HG03095 (cell line): ENCODE measurements at regions not wholly inside any gene's neighbourhood (a gene's known extent, or its start where the extent isn't known, plus 50 kb on each side); places are given as distances from the start of the nearest gene placed in this dataset.

Experiments
- ATAC-seq: cut with Tn5 transposase; IDR thresholded peaks from one replicate; pipeline ENCODE4 v1.9.1; 2021; ENCODE audit warnings: moderate library complexity; ENCODE audit not compliant: unreplicated experiment

DNA sequence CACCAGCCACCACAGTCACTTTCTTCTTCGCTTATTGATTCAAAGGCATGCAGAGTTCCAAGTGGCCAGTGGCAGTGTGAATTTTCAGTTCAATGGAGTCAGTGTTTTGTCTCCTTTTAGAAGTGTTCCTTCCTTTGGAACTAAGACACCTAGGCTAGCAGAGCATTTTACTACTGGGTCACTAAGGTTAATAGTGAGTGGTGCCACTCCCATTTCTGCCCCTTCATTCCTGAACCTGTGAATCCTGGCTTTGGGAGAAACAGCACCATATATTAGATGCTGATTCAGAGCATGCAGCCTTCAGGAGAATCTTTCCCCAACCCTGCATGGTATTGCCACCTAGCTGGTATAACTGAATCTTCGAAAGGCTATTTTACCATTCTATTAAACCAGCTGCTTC is 312.7 kb downstream of the HRH4 start:
- no peak for ATAC-seq

DNA sequence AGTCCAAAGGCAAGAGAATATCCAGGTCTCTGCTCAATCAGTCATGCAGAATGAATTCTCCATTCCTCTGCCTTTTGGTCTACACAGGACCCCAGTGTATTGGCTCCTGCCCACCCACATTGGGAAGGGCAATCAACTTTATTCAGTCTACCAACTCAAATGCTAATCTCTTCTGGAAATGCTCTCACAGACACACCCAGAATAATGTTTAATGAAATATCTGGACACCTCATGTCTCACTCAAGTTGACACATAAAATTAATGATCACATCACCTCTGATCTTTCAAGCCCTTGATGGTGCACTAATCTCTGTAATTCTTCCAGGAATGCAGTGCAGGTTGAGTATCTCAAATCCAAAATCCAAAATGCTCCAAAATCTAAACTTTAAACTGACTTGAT is 315.6 kb downstream of the HRH4 start:
- no peak for ATAC-seq

DNA sequence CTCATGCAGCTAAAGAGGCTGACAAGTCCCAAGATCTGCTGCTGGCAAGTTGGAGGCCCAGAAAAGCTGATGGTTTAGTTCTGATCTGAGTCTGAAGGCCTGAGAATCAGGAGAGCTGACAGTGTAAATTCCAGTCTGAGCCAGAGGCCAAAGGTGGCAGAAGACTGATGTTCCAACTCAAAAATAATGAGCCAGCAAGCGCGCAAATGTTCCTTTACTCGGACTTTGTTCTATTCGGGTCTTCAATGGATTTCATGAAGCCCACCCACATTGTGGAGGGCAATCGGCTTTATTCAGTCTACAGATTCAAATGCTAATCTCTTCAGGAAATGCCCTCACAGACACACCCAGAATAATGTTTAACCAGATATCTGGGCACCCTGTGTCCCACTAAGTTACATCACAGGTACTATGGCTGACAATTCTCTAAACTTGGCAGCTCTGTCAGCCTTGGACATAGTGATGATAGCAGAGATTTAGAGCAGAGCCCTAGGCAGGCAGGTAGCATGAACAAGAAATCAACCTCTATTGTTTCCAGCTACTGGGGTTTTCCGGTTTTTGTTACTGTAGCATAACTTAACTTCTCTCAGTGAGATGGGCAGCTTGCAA is 318.5 kb downstream of the HRH4 start:
- ATAC-seq = no peak

DNA sequence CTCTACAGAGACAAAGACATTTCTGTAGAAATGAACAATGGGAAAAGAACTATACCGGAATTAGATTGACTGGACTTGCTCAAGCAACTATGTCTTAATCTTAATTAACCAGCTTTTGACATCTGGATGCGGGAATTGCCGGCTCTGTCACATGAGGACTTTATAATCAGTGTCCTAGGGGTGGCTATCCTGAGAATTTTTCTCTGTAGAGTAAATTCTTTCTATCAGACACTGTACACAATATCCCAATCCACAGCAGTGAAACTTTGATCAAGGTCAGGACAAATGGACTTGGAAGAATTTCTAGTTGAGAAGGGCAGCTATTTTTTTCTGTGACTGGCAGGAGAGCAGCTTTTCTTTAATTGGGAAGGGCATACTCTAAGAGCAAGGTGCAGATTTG is 322.1 kb downstream of the HRH4 start:
- ATAC-seq = no peak

DNA sequence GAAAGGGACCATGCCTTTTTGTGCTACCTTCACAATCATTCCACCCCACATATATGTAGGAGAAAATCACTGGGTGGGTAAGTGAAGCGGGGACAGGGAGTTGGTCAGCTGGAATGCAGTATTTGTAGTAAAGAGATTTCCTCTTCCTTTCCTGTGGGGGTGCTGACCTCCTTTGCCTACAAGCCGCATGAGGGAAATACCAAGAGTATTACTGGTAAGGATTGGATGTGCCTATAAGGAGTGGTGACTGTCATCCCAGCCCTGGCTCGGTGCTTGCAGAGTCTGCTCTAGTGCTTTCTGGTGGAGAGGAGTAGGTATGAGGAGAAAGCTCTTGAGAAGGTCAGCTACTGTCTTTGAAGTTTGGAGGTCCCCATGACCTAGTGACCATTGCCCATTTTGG is 324.6 kb downstream of the HRH4 start:
- ATAC-seq = no peak

DNA sequence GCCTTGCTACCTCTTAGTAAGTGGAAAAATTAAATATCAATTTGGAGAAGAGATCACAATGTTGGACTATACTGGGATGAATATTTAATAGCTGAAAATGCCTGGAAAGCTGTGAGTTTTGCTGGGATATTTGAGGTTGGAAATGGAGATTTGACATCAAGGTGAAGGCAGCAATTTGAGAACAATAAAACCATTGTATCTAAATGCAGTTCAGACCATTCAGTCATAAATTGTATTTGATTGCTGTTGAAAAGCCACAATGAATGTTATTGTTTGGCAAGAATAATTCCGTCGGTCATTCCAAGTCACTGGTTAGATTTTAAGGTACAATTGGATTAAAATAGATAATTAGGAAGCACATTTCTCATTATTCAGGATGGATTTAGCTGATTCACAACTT is 325.6 kb downstream of the HRH4 start:
- no peak for ATAC-seq

DNA sequence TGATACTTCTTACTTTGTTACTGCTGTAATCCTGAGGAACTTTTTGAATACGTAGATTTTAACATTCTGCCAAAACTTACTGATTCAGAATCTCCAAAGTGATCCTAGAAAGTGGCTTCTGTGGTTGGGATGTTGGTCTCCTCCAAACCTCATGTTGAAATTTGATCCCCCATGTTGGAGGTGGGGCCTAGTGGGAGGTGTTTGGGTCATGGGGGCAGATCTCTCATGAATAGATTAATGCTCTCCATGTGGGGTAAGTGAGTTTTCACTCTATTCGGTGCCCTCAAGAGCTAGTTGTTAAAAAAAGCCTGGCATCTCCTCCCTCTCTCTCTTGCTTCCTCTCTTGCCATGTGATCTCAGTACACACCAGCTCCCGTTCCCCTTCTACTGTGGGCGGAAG is 329.9 kb downstream of the HRH4 start:
- ATAC-seq = no peak

DNA sequence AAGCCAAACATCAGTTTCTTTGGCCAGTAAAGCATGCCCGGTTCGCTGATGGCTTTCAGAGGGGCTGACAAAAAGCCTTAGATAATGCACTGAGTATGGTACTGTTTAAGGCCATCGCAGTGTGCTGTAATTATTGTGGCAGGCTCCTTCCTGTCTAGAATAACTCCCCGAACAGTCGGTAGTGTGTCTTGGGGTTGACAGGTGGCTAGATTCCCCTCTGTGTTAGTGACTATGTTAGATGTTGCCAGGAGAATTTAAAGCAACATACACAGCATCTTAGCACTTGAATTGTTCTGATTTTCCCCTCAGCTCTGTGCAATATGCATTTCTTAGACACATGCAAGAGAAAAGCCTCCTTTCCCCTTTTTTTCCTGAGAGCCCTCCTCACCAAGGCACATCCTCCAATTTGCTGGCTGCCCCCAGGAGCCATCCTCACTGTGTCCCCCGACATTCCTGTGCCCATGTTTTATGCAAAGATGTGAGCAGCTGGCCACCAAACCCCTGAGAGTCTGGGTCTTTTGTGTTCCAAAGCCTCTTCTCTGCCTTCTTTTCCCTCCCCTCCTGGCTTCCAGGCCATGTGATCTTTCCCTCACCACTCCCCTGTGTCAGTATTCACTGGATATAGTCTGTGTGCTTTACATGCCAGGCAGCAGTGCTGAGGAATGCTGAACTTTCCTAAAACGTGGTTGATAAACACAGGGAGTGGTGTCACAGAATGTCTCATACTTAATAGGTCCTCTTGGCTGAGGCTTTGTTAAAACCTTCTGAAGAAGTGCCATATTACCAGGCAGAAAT is 331.5 kb downstream of the HRH4 start:
- no peak for ATAC-seq

DNA sequence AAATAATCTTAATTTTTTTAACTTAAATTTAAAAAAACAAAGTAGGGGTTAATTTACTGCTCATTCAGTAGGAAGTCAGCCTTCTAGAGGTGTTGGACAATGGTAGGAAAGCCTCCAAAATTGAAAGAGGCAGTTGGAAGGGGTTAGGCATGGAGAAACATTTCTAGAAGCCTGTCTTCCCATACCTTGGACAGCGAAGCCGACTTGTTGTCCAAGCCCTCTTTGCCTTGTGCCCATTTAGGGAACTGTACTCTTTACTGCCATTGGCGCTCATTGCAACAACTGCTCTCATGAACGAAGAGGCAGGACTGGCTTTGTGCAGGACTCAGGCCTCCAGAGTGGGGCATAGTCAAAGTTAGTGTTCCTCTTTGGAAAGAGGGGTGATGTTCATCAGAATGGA is 333.3 kb downstream of the HRH4 start:
- ATAC-seq = no peak

DNA sequence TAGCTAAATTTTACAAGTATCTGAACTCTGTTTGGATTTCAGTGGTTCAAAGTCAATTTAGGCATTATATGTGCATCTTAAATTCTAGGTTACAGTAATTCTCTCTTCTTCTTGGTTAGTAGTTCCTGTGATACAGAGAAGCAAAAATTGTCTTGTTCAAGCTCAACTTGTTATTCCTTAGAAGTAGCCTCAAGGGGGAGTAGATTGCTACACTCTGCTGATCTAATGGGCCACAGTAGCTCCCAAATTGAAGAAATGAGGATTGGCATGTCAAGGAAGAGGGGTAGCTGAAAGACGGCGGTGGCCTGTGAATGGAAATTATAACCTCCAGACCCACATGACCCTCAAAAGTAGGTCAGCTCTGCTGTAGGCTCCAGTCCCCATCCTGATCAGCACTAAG is 334.7 kb downstream of the HRH4 start:
- no peak for ATAC-seq

DNA sequence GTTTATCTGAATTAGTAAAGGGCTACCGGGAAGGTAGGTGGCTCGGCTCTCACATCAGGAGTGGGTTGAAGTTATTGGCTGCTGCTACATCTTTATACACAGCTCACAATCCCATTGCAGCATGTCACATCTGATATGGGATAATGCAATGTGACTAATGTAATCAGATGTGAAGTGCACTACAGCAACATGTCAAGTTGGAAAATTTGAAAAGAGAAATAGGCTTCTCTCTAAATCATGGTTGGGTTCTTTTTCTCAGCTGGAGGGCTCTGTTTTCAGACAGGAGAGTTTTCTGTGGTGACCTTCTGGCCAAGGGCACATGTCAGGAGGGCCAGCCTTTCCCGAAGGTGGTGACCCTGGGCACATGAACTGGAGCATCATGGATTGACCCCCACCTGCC is 337.5 kb downstream of the HRH4 start:
- no peak for ATAC-seq

DNA sequence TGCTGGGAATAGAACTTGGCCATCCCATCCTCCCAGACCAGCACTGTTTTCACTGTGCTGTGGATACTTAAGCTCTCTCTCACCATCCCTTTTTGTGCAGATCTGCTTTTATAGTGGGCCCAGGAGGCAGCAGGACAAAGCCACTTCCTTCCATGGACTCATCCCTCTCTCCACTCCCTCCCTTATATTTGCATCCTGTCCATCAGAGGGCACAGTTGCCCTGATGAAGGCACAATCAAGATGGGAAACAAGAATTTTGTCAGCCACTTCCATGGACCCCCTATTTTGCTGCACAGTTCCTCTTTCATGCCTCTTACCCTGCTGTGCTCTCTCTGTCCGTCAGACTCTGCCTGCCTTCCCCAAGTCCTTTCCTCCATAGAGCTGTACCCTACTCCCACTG is 338.7 kb downstream of the HRH4 start:
- ATAC-seq = no peak

DNA sequence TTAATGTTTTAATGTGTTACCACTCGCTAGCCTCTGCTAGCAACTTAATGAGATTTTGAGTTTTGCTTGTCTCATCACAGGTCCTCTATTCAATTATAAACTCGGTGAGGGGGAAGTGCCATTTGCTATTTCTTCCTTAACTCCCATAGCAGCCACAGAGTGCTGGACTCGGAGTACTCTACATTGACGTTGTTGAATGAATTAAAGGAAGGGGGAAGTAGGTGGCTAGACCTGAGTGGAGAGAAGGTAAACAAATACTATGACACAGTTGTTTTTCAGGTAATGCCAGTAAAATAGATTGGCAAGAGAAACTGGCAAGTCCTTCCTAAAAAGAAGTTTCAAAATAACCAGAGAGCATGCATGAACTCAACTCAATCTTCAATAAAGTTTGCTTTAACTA is 339.3 kb downstream of the HRH4 start:
- ATAC-seq = no peak

DNA sequence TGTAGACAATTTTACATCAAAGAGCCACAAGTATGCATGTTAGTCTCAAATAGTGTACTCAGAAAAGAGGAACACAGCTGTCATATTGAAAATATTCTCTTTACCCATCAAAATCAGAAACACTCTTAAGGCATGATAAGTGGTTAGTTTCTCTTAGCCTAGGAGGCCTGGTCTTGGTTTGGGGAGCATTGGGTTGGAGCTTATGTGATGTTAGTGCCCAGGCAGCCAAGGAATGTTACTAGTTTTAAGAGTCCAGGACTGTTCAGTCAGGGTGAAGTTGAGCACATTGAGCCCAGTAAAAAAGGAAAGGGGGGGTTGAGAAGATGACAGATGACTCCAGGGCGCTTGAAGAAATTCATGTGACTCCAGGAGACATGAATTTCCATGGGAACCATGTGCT is 340.6 kb downstream of the HRH4 start:
- no peak for ATAC-seq

DNA sequence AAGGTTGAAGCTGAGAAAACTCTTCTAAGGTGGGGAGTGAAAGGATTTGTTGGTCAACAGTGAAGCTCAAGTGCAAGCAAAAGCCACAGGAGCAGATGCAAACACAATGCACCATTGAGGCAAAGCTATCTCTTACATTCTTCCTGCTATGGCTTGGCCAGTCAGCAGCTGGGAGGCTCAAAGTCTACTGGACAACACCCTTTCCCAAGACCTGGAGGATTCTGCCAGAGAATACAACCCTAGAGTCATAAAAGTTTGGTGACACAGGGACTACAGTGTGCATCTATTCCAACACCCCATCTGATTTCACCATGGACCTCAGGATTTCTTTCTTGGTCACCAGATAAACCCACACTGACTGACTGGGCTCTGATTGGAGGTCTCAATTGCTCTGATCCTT is 342.0 kb downstream of the HRH4 start:
- no peak for ATAC-seq

DNA sequence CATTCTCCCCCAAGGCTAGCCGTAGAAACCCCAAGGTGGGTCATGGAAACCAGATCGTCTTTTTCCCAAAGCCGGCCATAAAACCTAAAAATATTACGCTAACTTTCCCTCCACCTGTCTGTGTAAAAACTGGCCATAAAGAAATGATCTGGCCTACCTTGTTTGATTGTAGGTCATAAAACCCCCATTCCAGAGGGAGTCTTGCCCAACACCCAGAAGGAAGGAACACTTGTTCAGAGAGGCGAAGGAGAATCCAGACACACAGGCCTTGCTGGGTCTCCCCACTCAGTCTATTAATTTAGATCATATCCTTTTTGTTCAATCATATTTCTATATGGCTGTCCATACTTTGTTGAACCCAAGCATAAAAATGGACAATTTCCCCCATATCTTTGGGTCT is 344.7 kb downstream of the HRH4 start:
- ATAC-seq = no peak

DNA sequence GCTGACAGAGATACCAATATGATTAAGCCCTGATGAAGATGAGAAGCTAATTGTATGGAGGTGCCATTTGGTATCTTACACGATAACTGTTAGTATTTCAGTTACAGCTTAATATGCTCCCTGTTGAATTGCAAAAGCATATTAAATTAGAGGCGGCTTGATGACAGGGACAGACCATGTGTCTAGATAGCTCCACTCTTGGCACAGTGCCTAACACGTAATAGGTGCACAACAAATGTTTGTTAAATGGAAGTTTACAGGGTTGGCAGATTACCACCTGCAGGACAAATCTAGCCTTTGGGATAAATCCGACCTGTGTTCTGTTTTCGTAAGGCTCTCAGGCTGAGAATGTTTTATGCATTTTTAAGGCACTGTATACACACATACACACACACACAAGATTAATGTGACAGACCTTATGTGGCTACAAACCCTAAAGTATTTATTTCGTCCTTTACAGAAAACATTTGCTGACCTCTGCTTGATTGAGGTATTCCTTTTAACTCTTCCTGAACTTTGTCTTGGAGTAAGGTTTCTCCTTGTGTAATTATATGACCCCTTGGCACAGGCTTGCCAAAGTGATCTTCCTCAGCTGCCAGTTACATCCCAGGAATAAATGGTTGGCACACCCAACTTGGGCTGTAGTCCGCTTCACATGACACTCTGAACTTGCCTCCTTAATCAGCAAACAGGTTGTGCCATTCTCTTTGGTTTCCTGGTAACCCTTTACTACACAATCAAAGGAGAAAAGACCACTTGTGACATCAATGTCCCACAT is 348.9 kb downstream of the HRH4 start:
- ATAC-seq = no peak

DNA sequence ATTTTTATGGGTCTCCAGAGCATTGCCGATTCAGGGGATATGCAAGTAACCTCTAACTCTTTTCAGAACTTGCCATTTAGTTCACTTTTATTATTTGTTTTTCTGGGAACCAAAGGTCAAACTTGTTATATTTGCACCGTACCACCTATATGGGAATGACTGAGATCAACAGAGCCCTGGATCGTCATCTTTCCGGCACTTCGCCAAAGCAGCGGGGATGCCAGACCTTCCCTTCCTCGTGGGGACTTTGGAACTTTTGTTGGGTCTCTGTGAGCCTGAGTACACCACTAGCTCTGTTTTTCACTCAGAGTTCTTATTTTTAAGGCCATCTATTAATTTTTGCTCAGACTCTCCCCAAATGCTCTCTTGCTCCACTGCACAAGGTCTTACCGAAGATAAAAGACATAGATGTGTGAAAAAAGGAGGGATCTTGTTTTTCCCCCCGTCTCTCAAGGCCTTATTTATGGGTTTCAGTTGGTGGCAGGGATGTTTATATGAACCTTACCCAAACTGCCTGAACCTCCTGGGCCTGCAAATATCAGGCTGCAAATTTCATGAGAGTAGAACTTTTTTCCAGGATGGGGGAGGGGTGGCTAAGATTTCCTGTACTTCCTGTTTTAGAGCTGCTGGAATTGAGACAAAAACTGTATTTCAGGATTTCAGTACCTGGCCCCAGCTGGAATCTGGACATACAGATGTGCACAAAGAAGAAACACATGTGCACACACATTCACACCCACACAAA is 350.3 kb downstream of the HRH4 start:
- no peak for ATAC-seq

DNA sequence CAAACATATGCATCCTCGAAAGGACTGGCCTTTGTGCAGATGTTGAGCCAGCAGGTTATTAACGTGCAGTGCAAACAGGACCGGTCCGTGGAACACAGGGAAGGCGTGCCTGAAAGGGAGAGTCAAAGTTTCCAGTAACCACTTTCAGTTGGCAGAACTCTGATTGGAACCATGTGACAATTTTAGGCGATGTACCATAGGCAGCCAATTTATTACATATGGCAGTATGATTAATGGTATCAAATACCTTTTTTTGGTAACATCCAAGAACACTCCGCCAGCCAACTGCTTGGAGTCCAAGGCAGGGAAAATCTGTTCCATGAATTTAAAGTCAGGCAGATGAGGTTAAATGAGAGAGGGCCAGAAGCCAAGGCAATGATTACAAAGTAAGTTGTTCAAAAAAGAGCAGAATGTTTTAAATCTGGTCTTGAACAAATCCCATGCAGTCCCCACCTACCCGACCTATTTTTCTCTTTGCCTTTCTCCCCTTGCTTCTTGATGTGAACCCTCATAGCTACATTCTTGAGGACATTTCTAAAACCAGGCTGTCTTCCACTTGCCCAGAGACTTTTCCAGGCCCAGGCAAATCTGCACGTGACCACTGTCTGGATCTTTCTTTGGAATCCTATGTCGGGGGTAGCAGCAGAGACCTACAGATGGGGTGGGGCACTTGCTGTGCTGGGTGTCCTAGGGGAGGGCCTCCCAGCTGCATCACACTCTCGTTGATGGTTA is 351.7 kb downstream of the HRH4 start:
- ATAC-seq = no peak

DNA sequence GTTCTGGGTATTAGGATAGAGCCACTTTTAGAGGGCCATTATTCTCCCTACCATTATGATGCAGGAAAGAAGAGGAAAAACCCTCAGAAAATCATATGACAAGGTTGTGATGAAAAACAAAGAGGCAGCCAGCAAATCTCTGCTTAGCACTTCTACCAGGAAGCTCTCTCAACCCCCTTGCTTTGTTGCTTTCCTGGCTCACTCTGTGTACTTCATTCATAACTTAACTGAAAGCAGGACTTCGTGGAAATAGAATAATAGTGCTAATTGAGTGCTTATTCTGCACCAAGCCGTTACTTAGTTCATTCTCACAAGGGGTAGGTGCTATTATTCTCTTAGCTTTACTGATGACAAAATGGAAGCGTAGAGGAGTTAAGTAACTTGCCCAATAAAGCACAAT is 354.1 kb downstream of the HRH4 start:
- ATAC-seq = no peak

DNA sequence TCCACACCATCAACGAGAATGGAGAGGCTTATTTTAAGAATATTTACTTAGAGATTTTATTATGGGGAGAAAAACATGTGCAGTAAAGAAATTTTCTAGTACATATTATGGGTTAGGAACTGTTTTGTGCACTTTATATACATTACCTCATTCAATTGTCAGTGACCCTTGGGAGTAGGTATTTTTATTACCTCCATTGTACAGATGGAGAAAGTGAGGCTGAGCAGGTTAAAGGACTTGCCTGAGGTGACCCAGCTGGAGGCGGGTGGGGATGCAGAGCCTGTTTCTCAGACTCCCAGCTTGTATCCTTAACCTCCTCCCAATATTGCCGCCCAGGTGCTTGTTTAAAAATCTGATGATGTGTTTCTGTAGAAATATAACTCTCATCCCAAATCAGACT is 356.7 kb downstream of the HRH4 start:
- no peak for ATAC-seq
